ENCODE measurements at regions not wholly inside any gene's neighbourhood (a gene's known extent, or its start where the extent isn't known, plus 50 kb on each side); places are given as distances from the start of the nearest gene placed in this dataset.
A peak's percentile ranks its signal among the peaks of the same experiment; 100 is the strongest.

- in situ Hi-C loops (cut with HindIII; ENCODE audit: low pct_unique_long_range_greater_than_20kb, low sequenced_read_pairs): no loop called here
- no peak for DNase-seq (ENCODE audit: low read depth)
Observed at GRCh38 chr16:51509336-51509735, 358.3 kb upstream of the SALL1 start.

- no peak for DNase-seq (ENCODE audit: low read depth)
Observed at GRCh38 chr16:51508490-51509212, 357.6 kb upstream of the SALL1 start.

GRCh38 chr16:51507286-51507685, 356.2 kb upstream of the SALL1 start:
- DNase-seq (ENCODE audit: low read depth): no peak
- in situ Hi-C loops (cut with HindIII; ENCODE audit: low pct_unique_long_range_greater_than_20kb, low sequenced_read_pairs): no loop called here

More at GRCh38 chr16:51508490-51509212, 357.6 kb upstream of the SALL1 start:
- in situ Hi-C loops (cut with HindIII; ENCODE audit: low pct_unique_long_range_greater_than_20kb, low sequenced_read_pairs): no loop called here

- no peak for DNase-seq (ENCODE audit: low read depth)
- in situ Hi-C loops (cut with HindIII; ENCODE audit: low pct_unique_long_range_greater_than_20kb, low sequenced_read_pairs): no loop called here
Observed at GRCh38 chr16:51500306-51500705, 349.2 kb upstream of the SALL1 start.

GRCh38 chr16:51497541-51498211, 346.6 kb upstream of the SALL1 start:
- no peak for DNase-seq (ENCODE audit: low read depth)
- in situ Hi-C loops (cut with HindIII; ENCODE audit: low pct_unique_long_range_greater_than_20kb, low sequenced_read_pairs): no loop called here

- DNase-seq (ENCODE audit: low read depth): no peak
Observed at GRCh38 chr16:51490866-51491265, 339.8 kb upstream of the SALL1 start.

GRCh38 chr16:51487880-51488279, 336.8 kb upstream of the SALL1 start:
- in situ Hi-C loops (cut with HindIII; ENCODE audit: low pct_unique_long_range_greater_than_20kb, low sequenced_read_pairs): no loop called here

More at GRCh38 chr16:51490866-51491265, 339.8 kb upstream of the SALL1 start:
- in situ Hi-C loops (cut with HindIII; ENCODE audit: low pct_unique_long_range_greater_than_20kb, low sequenced_read_pairs): no loop called here

GRCh38 chr16:51474414-51475091, 323.5 kb upstream of the SALL1 start:
- no peak for DNase-seq (ENCODE audit: low read depth)

More at GRCh38 chr16:51487880-51488279, 336.8 kb upstream of the SALL1 start:
- no peak for DNase-seq (ENCODE audit: low read depth)

GRCh38 chr16:51473091-51473490, 322.0 kb upstream of the SALL1 start:
- in situ Hi-C loops (cut with HindIII; ENCODE audit: low pct_unique_long_range_greater_than_20kb, low sequenced_read_pairs): no loop called here
- DNase-seq (ENCODE audit: low read depth): no peak

More at GRCh38 chr16:51474414-51475091, 323.5 kb upstream of the SALL1 start:
- in situ Hi-C loops (cut with HindIII; ENCODE audit: low pct_unique_long_range_greater_than_20kb, low sequenced_read_pairs): no loop called here

- DNase-seq (ENCODE audit: low read depth): no peak
- in situ Hi-C loops (cut with HindIII; ENCODE audit: low pct_unique_long_range_greater_than_20kb, low sequenced_read_pairs): no loop called here
Observed at GRCh38 chr16:51470492-51470891, 319.4 kb upstream of the SALL1 start.

- in situ Hi-C loops (cut with HindIII; ENCODE audit: low pct_unique_long_range_greater_than_20kb, low sequenced_read_pairs): no loop called here
- DNase-seq (ENCODE audit: low read depth): peak; percentile 58
Observed at GRCh38 chr16:51464996-51465395, 313.9 kb upstream of the SALL1 start.

GRCh38 chr16:51461255-51461654, 310.2 kb upstream of the SALL1 start:
- in situ Hi-C loops (cut with HindIII; ENCODE audit: low pct_unique_long_range_greater_than_20kb, low sequenced_read_pairs): no loop called here
- DNase-seq (ENCODE audit: low read depth): no peak

- no peak for DNase-seq (ENCODE audit: low read depth)
- in situ Hi-C loops (cut with HindIII; ENCODE audit: low pct_unique_long_range_greater_than_20kb, low sequenced_read_pairs): no loop called here
Observed at GRCh38 chr16:51458356-51459140, 307.5 kb upstream of the SALL1 start.

GRCh38 chr16:51457775-51458174, 306.7 kb upstream of the SALL1 start:
- in situ Hi-C loops (cut with HindIII; ENCODE audit: low pct_unique_long_range_greater_than_20kb, low sequenced_read_pairs): no loop called here

GRCh38 chr16:51455398-51455797, 304.3 kb upstream of the SALL1 start:
- in situ Hi-C loops (cut with HindIII; ENCODE audit: low pct_unique_long_range_greater_than_20kb, low sequenced_read_pairs): no loop called here
- no peak for DNase-seq (ENCODE audit: low read depth)

More at GRCh38 chr16:51457775-51458174, 306.7 kb upstream of the SALL1 start:
- DNase-seq (ENCODE audit: low read depth): no peak

GRCh38 chr16:51453251-51453650, 302.2 kb upstream of the SALL1 start:
- in situ Hi-C loops (cut with HindIII; ENCODE audit: low pct_unique_long_range_greater_than_20kb, low sequenced_read_pairs): no loop called here
- no peak for DNase-seq (ENCODE audit: low read depth)

- no peak for DNase-seq (ENCODE audit: low read depth)
- in situ Hi-C loops (cut with HindIII; ENCODE audit: low pct_unique_long_range_greater_than_20kb, low sequenced_read_pairs): no loop called here
Observed at GRCh38 chr16:51450909-51451308, 299.8 kb upstream of the SALL1 start.

- no peak for DNase-seq (ENCODE audit: low read depth)
- in situ Hi-C loops (cut with HindIII; ENCODE audit: low pct_unique_long_range_greater_than_20kb, low sequenced_read_pairs): no loop called here
Observed at GRCh38 chr16:51450376-51450775, 299.3 kb upstream of the SALL1 start.
